Trophoblast cell (in vitro differentiated cells and primary cell): ENCODE measurements at regions not wholly inside any gene's neighbourhood (a gene's known extent, or its start where the extent isn't known, plus 50 kb on each side); places are given as distances from the start of the nearest gene placed in this dataset.

Experiments used
- DNase-seq, 2 donors: peaks; one replicate each; pipeline ENCODE4 v3.0.0-alpha.2; 2016
- H2AFZ ChIP-seq: 2 replicates; pipeline ENCODE4 v1.6.1; 2013; ENCODE audit warnings: low read length, moderate library complexity, mild to moderate bottlenecking; ENCODE audit not compliant: insufficient read depth, poor library complexity
- H2AK5ac ChIP-seq: 2 replicates; pipeline ENCODE4 v1.6.1; 2013; ENCODE audit warnings: mild to moderate bottlenecking, low read length
- H2BK120ac ChIP-seq: 2 replicates; pipeline ENCODE4 v1.6.1; 2013; ENCODE audit warnings: low read length, mild to moderate bottlenecking, moderate library complexity; ENCODE audit not compliant: insufficient read depth, poor library complexity
- H2BK12ac ChIP-seq: 2 replicates; pipeline ENCODE4 v1.6.1; 2013; ENCODE audit warnings: mild to moderate bottlenecking, low read length, moderate library complexity
- H2BK5ac ChIP-seq: 2 replicates; pipeline ENCODE4 v1.6.1; 2013; ENCODE audit warnings: low read length, low read depth, moderate library complexity, mild to moderate bottlenecking; ENCODE audit not compliant: poor library complexity
- H3K14ac ChIP-seq: 2 replicates; pipeline ENCODE4 v1.6.1; 2013; ENCODE audit warnings: mild to moderate bottlenecking, low read length
- H3K18ac ChIP-seq: 2 replicates; pipeline ENCODE4 v1.6.1; 2013; ENCODE audit warnings: mild to moderate bottlenecking, low read length
- H3K23ac ChIP-seq: 2 replicates; pipeline ENCODE4 v1.6.1; 2013; ENCODE audit warnings: low read length
- H3K27ac ChIP-seq: 2 replicates; pipeline ENCODE4 v1.5.1; 2013; ENCODE audit warnings: low read depth, mild to moderate bottlenecking, inconsistent platforms, low read length, moderate library complexity
- H3K27me3 ChIP-seq: 2 replicates; pipeline ENCODE4 v1.6.1; 2013; ENCODE audit warnings: inconsistent platforms, mild to moderate bottlenecking, low read length, moderate library complexity; ENCODE audit not compliant: insufficient read depth
- H3K36me3 ChIP-seq, 2 experiments: 1 replicate in 1 of 2; 2 replicates in 1 of 2; pipeline ENCODE4 v1.6.1; 2013; ENCODE audit warnings: low read length in 2 of 2, mild to moderate bottlenecking in 2 of 2, moderate library complexity in 1 of 2; ENCODE audit not compliant: insufficient read depth in 2 of 2, control insufficient read depth in 1 of 2
- H3K4ac ChIP-seq: 2 replicates; pipeline ENCODE4 v1.6.1; 2013; ENCODE audit warnings: low read depth, mild to moderate bottlenecking, low read length, moderate library complexity
- H3K4me1 ChIP-seq, 2 experiments: 1 replicate in 1 of 2; 2 replicates in 1 of 2; pipeline ENCODE4 v1.6.1; 2013; ENCODE audit warnings: low read length in 2 of 2, mild to moderate bottlenecking in 2 of 2, moderate library complexity in 1 of 2; ENCODE audit not compliant: insufficient read depth in 2 of 2, control insufficient read depth in 1 of 2
- H3K4me2 ChIP-seq: 2 replicates; pipeline ENCODE4 v1.6.1; 2013; ENCODE audit warnings: inconsistent platforms, mild to moderate bottlenecking, low read length, moderate library complexity
- H3K4me3 ChIP-seq: 2 replicates; pipeline ENCODE4 v1.5.1; 2013; ENCODE audit warnings: mild to moderate bottlenecking, low read depth, low read length, inconsistent platforms
- H3K79me1 ChIP-seq: one replicate; pipeline ENCODE4 v1.6.1; 2013; ENCODE audit warnings: low read length
- H3K79me2 ChIP-seq: 2 replicates; pipeline ENCODE4 v1.6.1; 2013; ENCODE audit warnings: low read length, mild to moderate bottlenecking; ENCODE audit not compliant: control insufficient read depth, insufficient read depth, poor library complexity
- H3K9ac ChIP-seq: 2 replicates; pipeline ENCODE4 v1.6.1; 2013; ENCODE audit warnings: mild to moderate bottlenecking, low read length
- H3K9me3 ChIP-seq: 2 replicates; pipeline ENCODE4 v1.6.1; 2013; ENCODE audit warnings: low read depth, mild to moderate bottlenecking, control low read depth, inconsistent platforms, low read length; ENCODE audit not compliant: insufficient read depth
- H4K12ac ChIP-seq: 2 replicates; pipeline ENCODE4 v1.6.1; 2013; ENCODE audit warnings: low read depth, mild to moderate bottlenecking, low read length, moderate library complexity
- H4K8ac ChIP-seq: 2 replicates; pipeline ENCODE4 v1.6.1; 2013; ENCODE audit warnings: low read depth, mild to moderate bottlenecking, low read length, moderate library complexity
- H4K91ac ChIP-seq: one replicate; pipeline ENCODE4 v1.6.1; 2013; ENCODE audit warnings: low read depth, mild to moderate bottlenecking, low read length, moderate library complexity
- WGBS: extraction: QIAGEN DNeasy Blood & Tissue Kit; methylation state at CpG from one replicate; pipeline ENCODE4 v1.1.7; 2013; ENCODE audit warnings: missing lambda C conversion rate; ENCODE audit not compliant: insufficient read length, insufficient coverage; ENCODE audit errors: extremely low coverage; 5-methylcytosine and 5-hydroxymethylcytosine counted together

GRCh38 chr3:95971573-95971972 is 842.8 kb upstream of the EPHA6 start:
- WGBS, result no CpG with 5 or more reads among the region's 2 CpGs
- Histone ChIP-seq H3K27ac (no peak overlapping the region), H3K14ac (no peak overlapping the region), H3K79me1 (no peaks in the 10 kb centered on the region), H3K4me2 (no peak overlapping the region), H2AK5ac (no peak overlapping the region), H2BK120ac (no peak overlapping the region), H4K91ac (no peak overlapping the region), H4K8ac (no peak overlapping the region), H3K36me3 (no peaks in the 10 kb centered on the region), H3K4me3 (no peak overlapping the region), H3K18ac (no peak overlapping the region), H2BK12ac (no peak overlapping the region), H3K9ac (no peak overlapping the region), H3K79me2 (no peaks in the 10 kb centered on the region), H2BK5ac (no peak overlapping the region), H4K12ac (no peak overlapping the region), H3K27me3 (no peaks in the 10 kb centered on the region), H2AFZ (no peak overlapping the region), H3K23ac (no peak overlapping the region), H3K4me1 (no peaks in the 10 kb centered on the region), H3K9me3 (no peaks in the 10 kb centered on the region), H3K4ac (no peak overlapping the region)
- DNase-seq, result peak in 1 of 2 donors; percentile 1

- Histone ChIP-seq H2AK5ac (no peak overlapping the region), H3K27me3 (no peaks in the 10 kb centered on the region)
- no CpG with 5 or more reads among the region's 4 CpGs for WGBS
Measured at GRCh38 chr3:95994338-95994737, 820.1 kb upstream of the EPHA6 start.

GRCh38 chr3:96000966-96001365 is 813.4 kb upstream of the EPHA6 start:
- no peaks in the 10 kb centered on the region for H3K9me3 ChIP-seq
- no peak overlapping the region for H3K27ac ChIP-seq
- H4K91ac ChIP-seq, result no peak overlapping the region
- H3K79me1 ChIP-seq, result no peaks in the 10 kb centered on the region
- no peak overlapping the region for H2BK5ac ChIP-seq
- H2BK120ac ChIP-seq, result no peak overlapping the region
- H3K23ac ChIP-seq, result no peak overlapping the region
- H4K8ac ChIP-seq, result no peak overlapping the region
- H3K18ac ChIP-seq, result no peak overlapping the region
- H2AK5ac ChIP-seq, result no peak overlapping the region
- no peak overlapping the region for H3K4me3 ChIP-seq
- H2BK12ac ChIP-seq, result no peak overlapping the region
- H3K79me2 ChIP-seq, result no peaks in the 10 kb centered on the region
- H3K36me3 ChIP-seq, result no peaks in the 10 kb centered on the region
- no peak overlapping the region for H4K12ac ChIP-seq
- H3K4ac ChIP-seq, result no peak overlapping the region
- no CpG with 5 or more reads among the region's 4 CpGs for WGBS
- no peaks in the 10 kb centered on the region for H3K4me1 ChIP-seq
- no peak for DNase-seq
- no peaks in the 10 kb centered on the region for H3K27me3 ChIP-seq
- H2AFZ ChIP-seq, result no peak overlapping the region
- H3K14ac ChIP-seq, result no peak overlapping the region
- H3K4me2 ChIP-seq, result no peak overlapping the region
- no peak overlapping the region for H3K9ac ChIP-seq

More at GRCh38 chr3:95994338-95994737, 820.1 kb upstream of the EPHA6 start:
- Histone ChIP-seq H2BK5ac (no peak overlapping the region), H3K4me1 (no peaks in the 10 kb centered on the region), H3K4me3 (no peak overlapping the region), H3K23ac (no peak overlapping the region), H3K18ac (no peak overlapping the region), H4K12ac (no peak overlapping the region), H2BK12ac (no peak overlapping the region), H2AFZ (no peak overlapping the region), H3K14ac (no peak overlapping the region), H3K4me2 (no peak overlapping the region), H4K8ac (no peak overlapping the region), H3K79me2 (no peaks in the 10 kb centered on the region), H4K91ac (no peak overlapping the region), H3K9me3 (no peaks in the 10 kb centered on the region), H3K79me1 (no peaks in the 10 kb centered on the region), H3K27ac (no peak overlapping the region), H2BK120ac (no peak overlapping the region), H3K36me3 (no peaks in the 10 kb centered on the region), H3K9ac (no peak overlapping the region), H3K4ac (no peak overlapping the region)
- DNase-seq, result no peak

GRCh38 chr3:96007650-96008195 is 806.7 kb upstream of the EPHA6 start:
- DNase-seq, result no peak
- H3K36me3 ChIP-seq, result no peaks in the 10 kb centered on the region
- no peak overlapping the region for H4K91ac ChIP-seq
- no peak overlapping the region for H3K4me2 ChIP-seq
- no peaks in the 10 kb centered on the region for H3K9me3 ChIP-seq
- H3K14ac ChIP-seq, result no peak overlapping the region
- H2BK5ac ChIP-seq, result no peak overlapping the region
- H2BK12ac ChIP-seq, result no peak overlapping the region
- H3K27ac ChIP-seq, result no peak overlapping the region
- H3K79me2 ChIP-seq, result no peaks in the 10 kb centered on the region
- no peak overlapping the region for H4K12ac ChIP-seq
- H3K4me1 ChIP-seq, result no peaks in the 10 kb centered on the region
- H3K23ac ChIP-seq, result no peak overlapping the region
- no peaks in the 10 kb centered on the region for H3K27me3 ChIP-seq
- no peak overlapping the region for H4K8ac ChIP-seq
- no peaks in the 10 kb centered on the region for H3K79me1 ChIP-seq
- no peak overlapping the region for H3K4me3 ChIP-seq
- no peak overlapping the region for H2AK5ac ChIP-seq
- H2BK120ac ChIP-seq, result no peak overlapping the region
- no peak overlapping the region for H3K18ac ChIP-seq
- no peak overlapping the region for H2AFZ ChIP-seq
- H3K9ac ChIP-seq, result no peak overlapping the region
- no peak overlapping the region for H3K4ac ChIP-seq
